GM18867 (cell line): ENCODE measurements at regions not wholly inside any gene's neighbourhood (a gene's known extent, or its start where the extent isn't known, plus 50 kb on each side); places are given as distances from the start of the nearest gene placed in this dataset.

Experiments
- ATAC-seq: cut with Tn5 transposase; IDR thresholded peaks from one replicate; pipeline ENCODE4 v1.9.1; 2021; ENCODE audit warnings: mild to moderate bottlenecking, moderate library complexity; ENCODE audit not compliant: unreplicated experiment

DNA sequence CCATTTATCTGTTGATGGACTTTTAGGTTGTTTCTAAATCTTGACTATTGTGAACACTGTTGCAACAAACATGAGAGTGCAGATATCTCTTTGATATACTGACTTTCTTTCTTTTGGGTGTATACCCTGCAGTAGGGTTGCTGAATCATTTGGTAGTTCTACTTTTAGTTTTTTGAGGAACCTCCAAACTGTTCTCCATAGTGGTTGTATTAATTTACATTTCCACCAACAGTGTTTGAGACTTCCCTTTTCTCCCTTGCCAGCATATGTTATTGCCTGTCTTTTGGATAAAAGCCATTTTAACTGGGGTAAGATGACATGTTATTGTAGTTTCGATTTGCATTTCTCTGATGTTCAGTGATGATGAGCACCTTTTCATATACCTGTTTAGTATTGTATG, 330.0 kb downstream of the DDX10 start:
- ATAC-seq: no peak

GRCh38 chr11:108997826-108998225, 333.0 kb downstream of the DDX10 start:
- no peak for ATAC-seq

DNA sequence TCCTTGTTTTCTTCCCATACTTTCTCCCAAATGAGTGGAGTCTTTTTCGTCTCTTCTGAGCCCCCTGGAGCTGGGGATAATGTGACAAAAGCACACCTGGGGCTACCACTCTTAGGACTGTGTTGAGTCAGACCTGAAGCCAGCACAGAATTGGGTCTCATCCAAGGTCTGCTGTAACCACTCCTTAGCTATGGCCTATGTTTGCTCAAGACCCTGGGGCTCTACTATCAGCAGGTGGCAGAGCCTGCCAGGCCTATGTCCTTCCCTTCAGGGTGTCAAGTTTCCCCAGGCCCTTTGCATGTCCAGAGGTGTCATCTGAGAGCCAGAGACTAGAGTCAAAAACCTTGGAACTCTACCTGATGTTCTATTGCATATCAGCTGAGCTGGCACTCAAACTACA, 335.7 kb downstream of the DDX10 start:
- ATAC-seq: no peak

DNA sequence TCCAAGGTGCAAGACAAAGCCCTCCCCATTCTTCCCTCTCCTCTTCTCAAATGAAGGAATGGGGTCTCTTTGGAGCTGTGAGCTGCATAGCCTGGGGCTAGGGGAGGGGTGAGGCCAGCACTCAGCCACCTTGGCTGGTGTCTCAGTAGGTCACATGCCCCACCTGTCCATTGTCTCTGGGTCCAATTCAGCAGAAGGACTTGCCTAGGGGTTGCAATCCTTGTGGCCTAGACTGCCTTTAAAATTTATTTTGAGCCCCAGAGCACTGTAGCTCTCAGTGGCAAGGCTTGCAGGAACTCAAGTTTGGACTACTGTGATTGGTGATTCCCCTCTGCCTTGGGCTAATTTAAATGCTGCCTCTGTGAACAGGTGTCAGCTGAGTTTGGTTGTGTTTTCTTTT, 336.7 kb downstream of the DDX10 start:
- ATAC-seq: no peak

- no peak for ATAC-seq
These were observed 348.1 kb downstream of the DDX10 start for GRCh38 chr11:109012991-109013390.

GRCh38 chr11:109015283-109015682, 350.4 kb downstream of the DDX10 start:
- no peak for ATAC-seq

DNA sequence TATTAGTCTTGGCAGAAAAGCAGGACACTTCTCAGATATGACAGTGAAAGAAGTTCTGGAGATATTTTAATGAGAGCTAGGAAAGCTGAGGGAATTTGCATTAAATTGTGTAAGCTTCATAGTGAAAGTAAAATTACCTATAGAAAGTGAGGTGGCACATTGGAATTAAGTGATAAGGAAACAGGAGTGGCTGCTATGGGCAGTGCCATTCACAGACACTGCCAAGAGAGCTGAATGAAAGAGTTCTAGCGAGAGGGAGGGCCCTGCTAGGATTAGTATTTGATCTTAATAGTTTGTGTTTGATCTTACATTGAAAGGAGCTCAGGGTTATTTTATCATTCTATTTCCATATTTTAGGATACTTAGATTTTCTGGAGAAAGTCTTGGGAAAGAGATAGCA, 351.9 kb downstream of the DDX10 start:
- no peak for ATAC-seq

GRCh38 chr11:109017489-109017888, 352.6 kb downstream of the DDX10 start:
- ATAC-seq: no peak

DNA sequence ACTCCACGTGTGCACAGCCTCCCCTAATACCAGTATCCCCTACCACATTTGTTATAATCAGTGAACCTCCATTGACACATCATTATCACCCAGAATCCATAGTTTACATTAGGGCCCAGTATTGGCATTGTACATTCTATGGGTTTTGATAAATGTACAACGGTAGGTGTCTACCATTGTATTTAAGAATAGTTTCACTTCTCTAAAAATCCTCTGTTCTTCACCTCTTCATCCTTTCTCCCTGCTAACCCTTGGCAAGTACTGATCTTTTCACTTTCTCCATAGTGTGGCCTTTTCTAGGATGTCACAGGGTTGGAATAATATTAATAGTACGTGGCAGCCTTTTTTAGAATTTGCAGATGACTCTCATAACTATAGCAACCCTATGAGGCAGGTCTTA, 353.8 kb downstream of the DDX10 start:
- no peak for ATAC-seq

GRCh38 chr11:109019342-109019936, 354.6 kb downstream of the DDX10 start:
- ATAC-seq: no peak

DNA sequence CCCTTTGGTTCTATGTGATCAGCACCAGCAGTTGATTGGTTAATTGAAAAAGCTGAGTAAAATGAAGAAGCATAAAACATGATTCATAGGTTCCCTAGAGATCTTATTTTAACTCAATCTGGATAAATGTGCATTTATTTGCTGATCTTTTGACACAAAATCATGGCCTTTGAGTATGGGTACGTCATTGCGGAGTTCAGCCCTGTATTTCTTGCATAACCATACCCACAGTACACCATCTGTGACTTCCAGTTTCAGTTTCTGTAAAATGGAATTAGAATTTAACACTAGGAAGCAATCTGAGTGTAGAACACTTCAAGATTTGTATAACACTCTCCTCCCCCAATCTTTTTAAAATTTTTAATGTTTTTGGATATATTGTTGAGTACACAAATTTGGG, 358.2 kb downstream of the DDX10 start:
- ATAC-seq: no peak

DNA sequence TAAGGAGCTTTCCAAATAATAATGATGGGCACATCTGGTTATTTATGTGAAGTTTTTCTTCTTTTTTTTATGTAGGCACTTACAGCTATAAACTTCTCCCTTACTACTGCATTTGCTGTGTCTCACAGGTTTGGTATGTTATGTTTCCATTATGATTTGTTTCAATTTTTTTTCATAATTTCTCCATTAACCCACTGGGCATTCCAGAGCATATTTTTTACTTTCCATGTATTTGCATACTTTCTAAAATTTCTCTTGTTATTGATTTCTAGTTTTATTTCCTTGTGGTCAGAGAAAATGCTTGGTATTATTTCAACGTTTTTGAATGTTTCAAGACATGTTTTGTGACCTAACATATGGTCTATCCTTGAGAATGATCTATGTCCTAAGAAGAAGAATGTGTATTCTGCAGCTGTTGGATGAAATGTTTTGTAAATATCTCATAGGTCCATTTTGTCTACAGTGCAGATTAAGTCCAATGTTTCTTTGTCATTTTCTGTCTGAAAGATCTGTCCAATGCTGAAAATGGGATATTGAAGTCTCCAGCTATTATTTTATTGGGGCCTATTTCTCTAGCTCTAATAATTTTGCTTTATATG, 362.1 kb downstream of the DDX10 start:
- ATAC-seq: no peak

- no peak for ATAC-seq
These were observed 363.0 kb downstream of the DDX10 start for GRCh38 chr11:109027851-109028250.

DNA sequence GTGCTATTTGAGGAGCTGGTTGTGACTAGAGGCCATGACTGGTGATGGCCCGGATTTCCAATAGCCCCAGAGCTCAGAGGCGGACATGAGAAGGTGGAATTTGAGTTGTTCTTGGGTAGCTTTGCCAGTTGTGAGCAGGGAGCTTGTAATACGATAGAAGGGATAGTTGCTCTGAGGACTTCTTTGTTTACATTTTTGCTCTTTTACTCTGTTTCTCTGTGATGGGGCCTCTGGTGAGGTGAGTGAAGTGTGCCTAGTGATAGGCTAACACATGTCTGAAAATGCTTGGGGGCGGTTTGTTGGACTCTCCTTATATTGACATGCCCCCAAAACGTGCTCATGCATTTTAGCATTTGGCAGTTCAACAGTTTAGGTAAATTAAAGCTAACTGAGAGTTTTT, 365.1 kb downstream of the DDX10 start:
- no peak for ATAC-seq

DNA sequence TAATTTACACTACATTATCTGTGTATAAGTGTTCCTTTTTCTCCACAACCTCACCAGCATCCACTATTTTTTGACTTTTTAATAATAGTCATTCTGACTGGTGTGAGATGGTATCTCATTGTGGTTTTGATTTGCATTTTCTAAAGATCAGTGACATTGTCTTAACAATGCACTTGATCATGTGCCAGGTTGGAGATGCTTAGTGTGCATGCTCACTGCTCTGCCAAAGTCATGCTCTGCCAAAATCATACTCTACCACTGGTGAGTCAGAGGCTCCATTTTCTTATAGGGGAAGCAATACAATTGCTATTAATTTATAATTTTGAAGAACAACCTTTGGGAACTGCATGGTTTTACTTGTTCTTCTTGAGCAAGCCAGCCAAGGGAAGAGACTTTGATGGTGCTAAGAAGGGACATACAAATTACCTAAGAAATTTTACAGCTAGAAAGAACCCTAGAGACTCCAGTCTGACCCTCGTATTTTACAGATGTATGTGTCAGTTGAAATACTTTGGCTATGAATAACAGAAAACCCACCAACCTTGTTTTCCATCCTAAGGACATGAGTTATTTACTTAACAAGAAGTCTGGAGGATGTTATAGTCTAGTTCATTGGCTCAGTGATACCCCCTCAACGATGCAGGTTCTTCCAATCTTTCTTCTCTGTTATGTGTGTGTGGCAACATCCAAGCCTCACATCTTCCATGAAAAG, 368.9 kb downstream of the DDX10 start:
- no peak for ATAC-seq

DNA sequence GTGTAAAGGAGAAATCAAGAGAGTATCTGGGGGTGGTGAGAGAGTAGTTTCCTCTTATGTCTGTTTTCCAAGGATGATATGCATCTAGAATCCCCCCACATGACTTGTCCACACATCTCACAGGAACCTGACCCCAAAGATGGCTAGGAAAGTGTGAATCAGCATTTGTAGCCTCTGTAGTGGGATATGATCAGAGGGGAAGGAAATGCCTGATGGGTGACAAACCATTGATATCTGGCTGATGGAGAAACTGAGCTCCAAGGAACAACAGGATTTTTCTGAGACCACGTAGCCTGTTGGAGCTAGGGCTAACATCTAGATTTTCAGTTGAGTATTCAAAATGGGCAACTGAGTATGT, 369.4 kb downstream of the DDX10 start:
- ATAC-seq: no peak

- ATAC-seq: no peak
These were observed 370.4 kb downstream of the DDX10 start for GRCh38 chr11:109035284-109035683.

DNA sequence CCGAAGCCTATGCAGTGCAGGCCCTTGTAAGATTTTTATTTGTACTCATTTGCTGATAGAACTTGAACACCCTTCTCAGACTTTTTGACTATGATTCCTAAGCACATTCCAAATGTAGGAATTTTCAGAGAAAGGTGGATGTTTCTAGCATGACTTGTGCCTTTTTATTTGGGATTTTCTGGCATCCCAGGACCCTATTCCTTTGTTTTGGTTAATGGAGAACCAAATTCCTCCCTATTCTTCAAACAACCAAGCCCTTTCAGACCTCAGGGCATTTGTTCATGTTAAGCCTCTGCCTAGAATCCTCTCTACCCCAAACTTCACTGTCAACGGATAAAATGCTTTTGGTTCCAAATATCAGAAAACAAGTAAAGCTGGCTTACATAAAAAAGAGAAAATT, 371.1 kb downstream of the DDX10 start:
- no peak for ATAC-seq

- ATAC-seq: no peak
These were observed 373.2 kb downstream of the DDX10 start for GRCh38 chr11:109037856-109038780.

DNA sequence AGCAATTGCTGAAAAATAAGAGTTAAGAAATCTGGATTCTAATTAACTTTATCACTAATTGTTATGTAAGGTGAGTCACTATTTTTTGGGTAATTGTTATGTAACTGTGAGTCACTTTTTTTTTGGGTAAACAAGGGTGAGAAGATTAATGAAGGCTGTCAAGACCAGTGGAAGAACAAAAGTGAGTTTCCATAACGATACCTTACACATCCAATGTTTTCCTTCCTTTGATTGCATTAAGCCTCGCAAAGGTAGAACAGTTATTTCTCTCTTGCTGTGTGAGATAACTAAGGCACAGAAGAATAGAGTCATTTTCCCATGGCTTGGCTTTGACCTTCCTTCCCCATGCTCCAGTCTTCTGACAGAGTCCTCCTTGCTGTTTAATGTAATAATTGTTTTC, 374.7 kb downstream of the DDX10 start:
- no peak for ATAC-seq

DNA sequence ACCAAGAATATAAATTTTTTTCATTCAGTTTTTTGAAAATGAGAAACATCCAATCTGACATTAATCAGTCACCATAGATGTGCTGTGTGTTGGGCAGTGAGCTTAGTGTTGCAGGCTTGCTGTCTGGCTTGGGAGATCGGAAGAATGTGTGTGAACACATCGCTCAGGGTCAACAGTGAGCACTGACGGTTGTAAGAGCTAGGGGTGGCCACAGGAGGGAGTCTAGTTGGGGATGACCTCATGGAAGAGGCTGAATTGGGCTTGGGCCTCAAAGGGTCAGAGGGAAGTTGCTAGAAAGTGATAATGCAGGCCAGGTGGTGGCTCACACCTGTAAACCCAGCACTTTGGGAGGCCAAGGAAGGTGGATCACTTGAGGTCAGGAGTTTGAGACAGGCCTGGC, 375.4 kb downstream of the DDX10 start:
- ATAC-seq: no peak

DNA sequence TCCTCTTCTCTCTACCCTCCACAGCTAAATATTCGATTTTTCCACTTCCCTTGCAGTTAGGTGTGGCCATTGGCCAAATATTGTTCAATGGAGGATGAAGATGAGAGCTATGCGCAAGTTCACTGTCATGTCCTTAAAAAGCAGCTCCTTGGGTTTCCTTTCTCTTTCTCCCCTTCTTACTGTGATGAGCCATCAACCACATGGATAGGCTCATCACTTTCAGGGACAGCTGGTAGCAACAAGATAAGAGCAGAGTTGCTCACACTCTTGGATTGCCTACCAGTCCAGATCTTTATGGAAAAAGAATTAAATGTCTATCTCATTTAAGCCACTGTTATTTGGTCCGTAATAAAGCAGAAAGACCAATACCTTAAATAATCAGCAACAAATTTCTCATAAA, 377.0 kb downstream of the DDX10 start:
- no peak for ATAC-seq
